GM19397 (cell line): ENCODE measurements at regions not wholly inside any gene's neighbourhood (a gene's known extent, or its start where the extent isn't known, plus 50 kb on each side); places are given as distances from the start of the nearest gene placed in this dataset.
"Not testable (repeated sequence)": the region's sequence is repeated elsewhere in the genome, so short reads cannot be mapped to it uniquely, and the experiment has no call there.

Source experiments
- ATAC-seq: cut with Tn5 transposase; IDR thresholded peaks from one replicate; pipeline ENCODE4 v1.9.1; 2021; ENCODE audit warnings: mild to moderate bottlenecking, moderate library complexity; ENCODE audit not compliant: unreplicated experiment

- no peak for ATAC-seq
These were observed 565.1 kb downstream of the C6orf118 start for GRCh38 chr6:164744301-164744700.

GRCh38 chr6:164741938-164742451, 567.4 kb downstream of the C6orf118 start:
- ATAC-seq = no peak

- not testable (repeated sequence) for ATAC-seq
These were observed 573.3 kb downstream of the C6orf118 start for GRCh38 chr6:164736090-164736489.

GRCh38 chr6:164731539-164731938, 577.9 kb downstream of the C6orf118 start:
- no peak for ATAC-seq

- no peak for ATAC-seq
These were observed 587.9 kb downstream of the C6orf118 start for GRCh38 chr6:164721460-164721859.

- no peak for ATAC-seq
These were observed 608.9 kb downstream of the C6orf118 start for GRCh38 chr6:164700497-164700896.

- ATAC-seq = no peak
These were observed 613.5 kb downstream of the C6orf118 start for GRCh38 chr6:164695896-164696295.

GRCh38 chr6:164694386-164694785, 615.0 kb downstream of the C6orf118 start:
- ATAC-seq = no peak

- ATAC-seq = no peak
These were observed 615.5 kb downstream of the C6orf118 start for GRCh38 chr6:164693944-164694343.

- no peak for ATAC-seq
These were observed 616.5 kb downstream of the C6orf118 start for GRCh38 chr6:164692772-164693510.

GRCh38 chr6:164690702-164691500, 618.5 kb downstream of the C6orf118 start:
- no peak for ATAC-seq

- no peak for ATAC-seq
These were observed 619.2 kb downstream of the C6orf118 start for GRCh38 chr6:164690241-164690640.

- ATAC-seq = no peak
These were observed 644.1 kb downstream of the C6orf118 start for GRCh38 chr6:164665328-164665727.

GRCh38 chr6:164663634-164664033, 645.8 kb downstream of the C6orf118 start:
- ATAC-seq = no peak

- no peak for ATAC-seq
These were observed 647.7 kb downstream of the C6orf118 start for GRCh38 chr6:164661716-164662115.

- ATAC-seq = no peak
These were observed 648.6 kb downstream of the C6orf118 start for GRCh38 chr6:164660781-164661180.

GRCh38 chr6:164640956-164641355, 668.4 kb downstream of the C6orf118 start:
- no peak for ATAC-seq

- no peak for ATAC-seq
These were observed 681.0 kb downstream of the C6orf118 start for GRCh38 chr6:164628302-164628931.

- no peak for ATAC-seq
These were observed 692.4 kb downstream of the C6orf118 start for GRCh38 chr6:164616917-164617524.

GRCh38 chr6:164612751-164613150, 696.7 kb downstream of the C6orf118 start:
- ATAC-seq = no peak

GRCh38 chr6:164610859-164611258, 698.5 kb downstream of the C6orf118 start:
- ATAC-seq = not testable (repeated sequence)
